ENCODE measurements at regions not wholly inside any gene's neighbourhood (a gene's known extent, or its start where the extent isn't known, plus 50 kb on each side); places are given as distances from the start of the nearest gene placed in this dataset.

GRCh38 chr21:29228306-29228705, 70.4 kb upstream of the BACH1 start:
- Mint-ChIP-seq H3K27me3 (peaks cover 68% of the 10 kb centered on the region), H3K4me3 (no peak overlapping the region), H3K27ac (no peak overlapping the region), H3K4me1 (peaks cover 24% of the 10 kb centered on the region), H3K9me3 (ENCODE audit: low read depth) (no peaks in the 10 kb centered on the region), H3K36me3 (no peaks in the 10 kb centered on the region)
- ATAC-seq (no peak), DNase-seq (no peak)
- CTCF ChIA-PET, result no interaction called here

DNA sequence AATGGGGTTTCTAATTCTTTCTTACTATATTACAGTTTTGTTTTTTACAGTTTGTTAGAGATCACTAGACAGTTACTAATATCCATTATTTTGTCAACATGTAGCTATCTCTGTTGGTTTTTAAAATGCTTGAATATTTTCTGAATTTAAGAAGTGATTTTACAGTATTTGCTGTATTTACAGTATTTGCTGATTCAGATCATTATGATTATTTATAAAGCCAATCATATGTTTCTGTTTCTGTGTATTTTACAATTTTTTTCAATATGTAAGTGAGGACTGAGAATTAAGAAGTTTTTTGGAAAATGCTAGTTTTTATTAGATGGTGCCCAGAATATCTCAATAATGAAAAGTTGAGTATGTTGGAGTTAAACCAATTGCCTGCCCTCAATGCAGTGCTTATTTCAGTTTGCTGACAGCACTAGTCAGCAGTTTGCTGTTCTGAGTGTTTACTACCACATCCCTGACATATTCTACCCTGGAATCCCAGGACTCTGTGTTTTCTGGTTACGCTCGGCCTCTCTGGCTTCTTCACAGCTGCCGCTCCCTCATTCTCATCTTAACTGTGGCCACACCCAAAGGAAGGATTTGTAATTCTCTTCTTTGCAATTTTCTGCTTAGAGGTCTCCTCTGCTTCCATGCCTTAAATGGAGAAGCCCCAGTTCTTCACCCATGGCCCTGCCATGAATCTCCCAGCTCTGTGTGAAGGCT, 68.0 kb upstream of the BACH1 start:
- Mint-ChIP-seq H3K4me1 (peaks cover 31% of the 10 kb centered on the region), H3K9me3 (ENCODE audit: low read depth) (no peaks in the 10 kb centered on the region)
- DNase-seq, result no peak

DNA sequence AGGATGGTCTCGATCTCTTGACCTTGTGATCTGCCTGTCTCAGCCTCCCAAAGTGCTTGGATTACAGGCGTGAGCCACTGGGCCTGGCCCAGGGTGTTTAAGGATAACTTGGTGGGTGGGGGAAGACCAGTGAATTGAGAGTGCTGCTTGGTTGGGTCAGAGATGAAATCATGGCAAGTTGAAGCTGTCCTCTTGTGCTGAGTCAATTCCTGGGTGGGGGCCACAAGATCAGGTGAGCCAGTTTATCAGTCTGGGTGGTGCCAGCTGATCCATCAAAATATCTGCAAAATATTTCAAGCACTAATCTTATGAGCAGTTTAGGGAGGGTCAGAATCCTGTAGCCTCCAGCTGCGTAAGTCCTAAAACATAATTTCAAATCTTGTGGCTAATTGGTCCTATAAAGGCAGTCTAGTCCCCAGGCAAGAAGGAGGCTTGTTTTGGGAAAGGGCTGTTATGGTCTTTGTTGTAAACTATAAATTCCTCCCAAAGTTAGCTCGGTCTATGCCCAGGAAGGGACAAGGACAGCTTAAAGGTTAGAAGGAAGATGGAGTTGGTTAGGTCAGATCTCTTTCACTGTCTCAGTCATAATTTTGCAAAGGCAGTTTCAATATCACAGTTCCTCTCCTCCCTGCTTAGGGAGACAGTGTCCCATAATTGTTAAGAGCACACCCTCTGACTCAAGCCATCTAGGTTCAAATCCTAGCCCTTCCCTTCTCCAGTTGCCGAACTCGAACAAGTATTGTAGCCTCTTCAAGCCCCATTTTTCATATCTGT, 66.8 kb upstream of the BACH1 start:
- ATAC-seq (no peak), DNase-seq (no peak)
- H3K36me3 Mint-ChIP-seq, result no peaks in the 10 kb centered on the region
- H3K4me3 Mint-ChIP-seq, result no peak overlapping the region
- H3K4me1 Mint-ChIP-seq, result peaks cover 31% of the 10 kb centered on the region
- H3K9me3 Mint-ChIP-seq (ENCODE audit: low read depth), result no peaks in the 10 kb centered on the region
- no peak overlapping the region for H3K27ac Mint-ChIP-seq
- CTCF ChIA-PET, result interaction anchor here (1.2 kb wide), 1 partner anchor 23 kb away, joined by 3 read pairs; no protein-coding TSS in a partner anchor
- peaks cover 69% of the 10 kb centered on the region for H3K27me3 Mint-ChIP-seq

More for the DNA sequence above, 68.0 kb upstream of the BACH1 start:
- Mint-ChIP-seq H3K36me3 (no peaks in the 10 kb centered on the region), H3K27me3 (peaks cover 70% of the 10 kb centered on the region), H3K4me3 (no peak overlapping the region), H3K27ac (no peak overlapping the region)
- CTCF ChIA-PET, result interaction anchor here (1.1 kb wide), 1 partner anchor 22 kb away, joined by 3 read pairs; no protein-coding TSS in a partner anchor
- ATAC-seq, result no peak

DNA sequence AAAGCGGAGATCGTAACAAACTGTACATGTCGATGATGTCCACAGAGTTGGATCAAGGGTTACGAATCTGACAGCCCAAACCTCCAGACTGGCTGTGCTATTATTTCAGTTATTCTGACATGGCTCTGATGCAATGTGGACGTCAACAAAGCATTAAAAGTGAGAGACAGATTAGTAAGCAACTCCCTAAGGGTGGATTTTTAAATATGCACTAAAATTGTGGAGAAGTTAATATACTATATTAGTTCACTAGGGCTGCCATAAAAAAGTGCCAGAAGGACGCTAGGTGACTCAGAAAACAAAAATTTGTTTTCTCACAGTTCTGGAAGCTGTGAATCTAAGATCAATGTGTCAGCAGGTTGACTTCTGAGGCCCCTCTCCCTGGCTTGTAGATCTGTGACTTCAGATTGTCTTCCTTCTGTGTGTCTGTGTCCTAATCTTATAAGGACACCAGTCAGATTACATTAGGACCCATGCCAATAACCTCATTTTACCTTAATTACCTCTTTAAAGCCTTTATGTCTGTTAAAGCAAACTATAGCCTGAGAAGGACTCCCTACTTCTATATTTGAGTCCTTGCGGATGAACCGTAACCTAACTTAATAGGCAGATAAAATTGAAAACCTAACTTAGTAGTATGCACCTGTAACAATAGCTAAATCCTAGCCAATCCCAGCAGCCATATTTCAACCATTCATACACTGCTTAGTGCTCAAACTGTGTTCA, 66.0 kb upstream of the BACH1 start:
- no peak overlapping the region for H3K4me3 Mint-ChIP-seq
- no peak for ATAC-seq
- no peaks in the 10 kb centered on the region for H3K9me3 Mint-ChIP-seq (ENCODE audit: low read depth)
- H3K36me3 Mint-ChIP-seq, result no peaks in the 10 kb centered on the region
- CTCF ChIA-PET, result no interaction called here
- H3K27ac Mint-ChIP-seq, result no peak overlapping the region
- peaks cover 68% of the 10 kb centered on the region for H3K27me3 Mint-ChIP-seq
- DNase-seq, result no peak
- H3K4me1 Mint-ChIP-seq, result peaks cover 31% of the 10 kb centered on the region

- Mint-ChIP-seq H3K4me3 (no peak overlapping the region), H3K27ac (no peak overlapping the region), H3K36me3 (no peaks in the 10 kb centered on the region), H3K9me3 (ENCODE audit: low read depth) (no peaks in the 10 kb centered on the region), H3K4me1 (peaks cover 30% of the 10 kb centered on the region), H3K27me3 (peaks cover 67% of the 10 kb centered on the region)
- no peak for ATAC-seq
- CTCF ChIA-PET, result no interaction called here
- DNase-seq, result no peak
These were observed 65.5 kb upstream of the BACH1 start for GRCh38 chr21:29233256-29233546.

DNA sequence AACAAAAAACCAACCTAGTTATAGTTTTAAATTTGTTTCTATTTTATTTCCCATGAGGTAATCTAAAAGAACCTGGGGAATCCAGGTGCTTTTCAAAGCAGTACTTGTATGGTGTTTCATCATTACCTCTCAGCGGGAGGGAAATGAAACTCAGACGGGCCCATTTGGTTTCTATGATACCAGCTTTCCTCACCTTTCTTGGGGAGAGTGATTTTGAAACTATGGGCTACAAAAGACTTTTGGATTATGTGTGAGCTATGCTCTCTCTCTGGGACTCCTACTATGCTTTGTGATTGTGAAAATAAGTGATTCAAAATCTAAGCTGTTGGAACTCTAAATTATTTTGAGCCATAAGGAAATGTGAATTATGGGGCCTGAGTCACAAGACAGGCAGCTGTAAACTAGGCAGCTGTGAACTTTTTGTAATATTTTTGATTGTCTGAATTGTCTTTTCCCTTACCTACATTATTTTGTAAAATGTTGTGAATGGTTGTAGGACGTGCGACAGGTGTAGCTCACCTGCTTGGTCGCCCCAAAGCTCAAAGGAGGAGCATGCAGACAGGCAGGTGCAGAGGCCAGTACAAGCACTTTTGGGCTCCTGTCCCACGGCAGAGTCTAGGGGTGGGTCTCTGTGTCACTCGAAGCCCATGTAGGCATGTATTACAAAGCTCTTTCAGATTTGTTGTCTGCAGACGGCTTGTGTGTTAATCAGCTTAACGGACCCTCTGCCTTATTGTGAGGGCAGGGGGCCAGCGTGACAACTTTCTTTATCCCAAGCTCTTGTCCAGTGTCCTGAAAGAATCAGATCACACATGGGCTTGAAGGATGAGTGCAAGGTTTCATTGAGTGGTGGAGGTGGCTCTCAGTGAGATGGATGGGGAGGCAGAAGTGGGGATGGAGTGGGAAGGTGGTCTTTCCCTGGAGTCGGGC, 64.8 kb upstream of the BACH1 start:
- Mint-ChIP-seq H3K9me3 (ENCODE audit: low read depth) (no peaks in the 10 kb centered on the region), H3K27ac (no peak overlapping the region)
- no peak for DNase-seq

DNA sequence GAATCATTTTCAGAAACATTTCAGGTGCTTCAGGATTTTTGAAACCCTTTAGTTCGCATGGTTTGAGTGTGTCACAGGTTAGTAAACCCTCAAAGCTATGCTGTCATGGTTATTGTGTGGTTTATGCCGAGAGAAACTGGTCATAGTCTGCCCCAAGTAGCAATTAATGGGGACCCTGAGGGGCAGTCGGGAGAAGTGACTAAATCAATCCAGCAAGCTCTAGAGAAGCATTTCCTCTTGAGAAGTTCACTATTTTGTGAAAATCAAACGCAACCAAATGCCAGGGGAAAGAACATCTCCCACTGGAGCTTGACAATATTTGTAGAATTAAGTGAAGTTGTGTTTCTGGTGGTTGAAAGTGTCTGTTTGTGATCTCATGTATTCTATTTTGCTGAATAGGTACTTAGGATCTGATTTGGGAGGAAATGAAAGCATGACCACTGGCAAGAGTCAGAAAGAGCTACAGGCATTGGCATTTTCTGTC, 63.0 kb upstream of the BACH1 start:
- H3K4me3 Mint-ChIP-seq, result no peak overlapping the region
- peaks cover 28% of the 10 kb centered on the region for H3K4me1 Mint-ChIP-seq
- H3K36me3 Mint-ChIP-seq, result no peaks in the 10 kb centered on the region
- H3K27ac Mint-ChIP-seq, result no peak overlapping the region
- H3K9me3 Mint-ChIP-seq (ENCODE audit: low read depth), result no peaks in the 10 kb centered on the region
- H3K27me3 Mint-ChIP-seq, result peaks cover 63% of the 10 kb centered on the region
- CTCF ChIA-PET, result no interaction called here
- DNase-seq, result no peak
- no peak for ATAC-seq

More for the DNA sequence above, 64.8 kb upstream of the BACH1 start:
- peak; percentile 39 for ATAC-seq
- H3K36me3 Mint-ChIP-seq, result no peaks in the 10 kb centered on the region
- CTCF ChIA-PET, result interaction anchor here (0.8 kb wide), 1 partner anchor 139 kb away, joined by 3 read pairs; no protein-coding TSS in a partner anchor
- H3K27me3 Mint-ChIP-seq, result peaks cover 69% of the 10 kb centered on the region
- peaks cover 28% of the 10 kb centered on the region for H3K4me1 Mint-ChIP-seq
- no peak overlapping the region for H3K4me3 Mint-ChIP-seq

DNA sequence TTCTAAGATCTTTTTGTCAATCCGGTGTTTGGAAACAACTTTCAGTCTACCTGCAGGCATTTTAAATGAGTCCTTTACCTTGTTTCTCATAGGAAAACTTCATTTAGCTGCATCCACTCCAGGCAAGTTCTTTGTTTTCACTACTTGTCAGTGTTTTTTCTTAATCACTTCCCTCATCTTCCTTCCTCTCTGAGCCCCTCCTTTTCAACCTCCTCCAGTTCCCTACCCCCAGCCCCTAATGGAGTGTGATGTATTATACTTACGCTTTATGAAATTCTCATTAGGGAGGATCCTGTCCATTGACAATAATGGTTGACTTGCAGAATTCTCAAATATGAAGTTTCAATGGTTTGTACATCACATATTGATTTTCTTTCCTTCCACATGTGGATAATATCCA, 62.5 kb upstream of the BACH1 start:
- CTCF ChIA-PET, result no interaction called here
- Mint-ChIP-seq H3K27ac (no peak overlapping the region), H3K4me3 (no peak overlapping the region), H3K36me3 (no peaks in the 10 kb centered on the region), H3K9me3 (ENCODE audit: low read depth) (no peaks in the 10 kb centered on the region), H3K27me3 (peaks cover 58% of the 10 kb centered on the region), H3K4me1 (peaks cover 24% of the 10 kb centered on the region)
- ATAC-seq (no peak), DNase-seq (no peak)

- Mint-ChIP-seq H3K4me3 (no peak overlapping the region), H3K27me3 (peaks cover 53% of the 10 kb centered on the region), H3K9me3 (ENCODE audit: low read depth) (no peaks in the 10 kb centered on the region), H3K27ac (no peak overlapping the region), H3K36me3 (no peaks in the 10 kb centered on the region), H3K4me1 (peaks cover 13% of the 10 kb centered on the region)
- no peak for ATAC-seq
- DNase-seq, result no peak
- CTCF ChIA-PET, result no interaction called here
These were observed 61.3 kb upstream of the BACH1 start for GRCh38 chr21:29237110-29238052.

DNA sequence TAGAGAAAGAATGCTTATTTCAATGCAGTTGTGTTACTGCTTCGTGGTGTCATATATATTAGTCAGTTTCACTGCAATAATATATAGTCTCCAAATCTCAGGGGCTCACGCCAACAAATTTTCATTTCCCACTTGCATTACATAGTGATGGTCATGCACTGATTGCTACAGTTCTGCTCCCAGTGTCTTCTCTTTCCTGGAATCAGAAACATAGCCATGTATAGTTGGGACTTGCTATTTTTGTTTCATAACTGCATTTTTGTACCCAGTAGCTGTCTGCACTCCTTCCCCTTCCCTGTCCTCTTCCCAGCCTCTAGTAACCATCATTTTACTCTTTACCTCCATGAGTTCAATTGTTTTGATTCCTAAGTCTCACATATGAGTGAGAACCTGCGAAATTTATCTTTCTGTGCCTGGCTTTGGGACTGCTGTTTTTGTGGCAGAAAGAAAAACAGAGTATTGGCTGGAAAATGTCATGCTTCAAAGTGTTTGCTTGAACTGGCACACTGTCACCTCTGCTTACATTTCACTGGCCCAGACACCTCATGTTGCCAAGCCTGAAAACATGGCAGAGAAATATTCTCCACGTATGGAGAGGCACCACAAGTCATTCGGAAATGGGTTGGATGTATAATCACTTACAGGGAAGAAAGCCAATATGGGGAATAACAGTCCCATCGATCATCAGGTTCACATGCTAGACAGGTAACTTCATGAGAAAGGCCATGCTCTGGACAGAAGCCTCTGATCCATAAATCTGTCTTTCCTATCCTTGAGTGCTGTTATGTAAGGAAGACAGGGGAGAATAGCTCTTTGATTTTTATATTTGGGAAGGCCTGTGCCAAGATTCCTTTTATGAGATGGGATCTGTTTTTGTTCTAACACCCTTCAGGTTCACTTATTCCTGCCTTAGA, 60.4 kb upstream of the BACH1 start:
- no peak for DNase-seq
- Mint-ChIP-seq H3K27ac (no peak overlapping the region), H3K27me3 (peaks cover 50% of the 10 kb centered on the region), H3K36me3 (peaks cover 3% of the 10 kb centered on the region), H3K4me3 (no peak overlapping the region), H3K4me1 (peaks cover 7% of the 10 kb centered on the region), H3K9me3 (ENCODE audit: low read depth) (peaks cover 1% of the 10 kb centered on the region)
- no peak for ATAC-seq
- CTCF ChIA-PET, result no interaction called here

- Mint-ChIP-seq H3K27ac (no peak overlapping the region), H3K27me3 (peaks cover 56% of the 10 kb centered on the region), H3K4me3 (no peak overlapping the region), H3K4me1 (peaks cover 3% of the 10 kb centered on the region), H3K36me3 (peaks cover 3% of the 10 kb centered on the region), H3K9me3 (ENCODE audit: low read depth) (peaks cover 2% of the 10 kb centered on the region)
- DNase-seq (no peak), ATAC-seq (no peak)
- CTCF ChIA-PET, result no interaction called here
These were observed 59.8 kb upstream of the BACH1 start for GRCh38 chr21:29238967-29239290.
